ENCODE measurements at regions not wholly inside any gene's neighbourhood (a gene's known extent, or its start where the extent isn't known, plus 50 kb on each side); places are given as distances from the start of the nearest gene placed in this dataset.

DNA sequence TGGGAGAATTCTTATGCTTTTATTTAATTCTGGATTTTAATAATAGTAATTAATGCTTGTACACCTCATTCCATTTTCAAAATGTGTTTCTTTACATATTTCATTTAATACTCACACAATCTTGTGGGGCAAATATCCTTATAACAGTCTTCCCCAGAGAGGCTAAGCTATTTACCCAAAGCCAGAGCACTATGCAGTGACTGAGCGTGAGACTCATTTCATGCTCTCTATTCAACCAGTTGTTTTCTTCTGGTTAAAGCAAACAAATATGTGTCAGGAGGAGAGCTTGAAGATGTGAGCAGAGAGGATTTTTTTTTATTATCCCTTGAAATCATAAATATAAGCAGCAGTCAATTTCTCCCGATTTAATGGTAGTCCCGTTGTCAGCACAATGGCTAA lies 548.3 kb upstream of the TBL1XR1 start:
- H3K27ac ChIP-seq (ENCODE audit: low read depth, low read length): no peak overlapping the region
- H3K4me3 ChIP-seq (ENCODE audit: low read length): no peak overlapping the region
- no peaks in the 10 kb centered on the region for H3K36me3 ChIP-seq (ENCODE audit: control insufficient read depth, insufficient read depth, low read length)
- no peaks in the 10 kb centered on the region for H3K27me3 ChIP-seq (ENCODE audit: control insufficient read depth, insufficient read depth, low read length)
- no peak overlapping the region for H3K9ac ChIP-seq (ENCODE audit: low read length)
- no peaks in the 10 kb centered on the region for H3K4me1 ChIP-seq (ENCODE audit: control insufficient read depth, insufficient read depth, low read length)

DNA sequence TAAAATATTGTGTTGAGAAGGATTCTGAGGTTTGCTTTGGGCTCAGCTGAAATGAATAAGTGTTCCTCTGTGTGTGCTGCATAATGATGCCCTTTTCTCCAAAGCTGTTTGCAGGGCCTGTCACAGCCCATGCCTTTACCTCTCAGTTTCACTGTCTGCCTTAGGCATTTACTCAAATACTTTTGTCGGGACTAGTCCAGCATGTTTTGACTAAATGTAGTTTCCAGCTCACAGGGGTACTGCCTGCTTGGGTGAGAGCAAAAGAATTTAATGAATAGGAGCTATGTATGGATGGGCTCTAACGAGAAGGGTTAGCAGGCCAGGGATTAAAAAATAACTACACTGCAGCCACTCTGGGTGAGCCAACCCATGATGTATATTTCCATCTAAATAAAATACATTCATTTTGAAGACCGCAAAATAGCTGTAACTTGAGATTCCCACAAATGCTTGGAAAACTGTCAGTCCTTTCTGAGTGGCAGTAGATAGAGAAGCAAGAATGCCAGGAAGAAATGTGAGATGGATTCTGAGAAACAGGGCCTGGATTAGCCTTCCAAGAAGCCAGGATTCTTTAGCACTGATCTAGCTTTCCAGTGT lies 549.2 kb upstream of the TBL1XR1 start:
- H3K4me1 ChIP-seq (ENCODE audit: control insufficient read depth, insufficient read depth, low read length): no peaks in the 10 kb centered on the region
- no peaks in the 10 kb centered on the region for H3K36me3 ChIP-seq (ENCODE audit: control insufficient read depth, insufficient read depth, low read length)
- no peak overlapping the region for H3K27ac ChIP-seq (ENCODE audit: low read depth, low read length)
- H3K27me3 ChIP-seq (ENCODE audit: control insufficient read depth, insufficient read depth, low read length): no peaks in the 10 kb centered on the region
- H3K9ac ChIP-seq (ENCODE audit: low read length): no peak overlapping the region
- H3K4me3 ChIP-seq (ENCODE audit: low read length): no peak overlapping the region

DNA sequence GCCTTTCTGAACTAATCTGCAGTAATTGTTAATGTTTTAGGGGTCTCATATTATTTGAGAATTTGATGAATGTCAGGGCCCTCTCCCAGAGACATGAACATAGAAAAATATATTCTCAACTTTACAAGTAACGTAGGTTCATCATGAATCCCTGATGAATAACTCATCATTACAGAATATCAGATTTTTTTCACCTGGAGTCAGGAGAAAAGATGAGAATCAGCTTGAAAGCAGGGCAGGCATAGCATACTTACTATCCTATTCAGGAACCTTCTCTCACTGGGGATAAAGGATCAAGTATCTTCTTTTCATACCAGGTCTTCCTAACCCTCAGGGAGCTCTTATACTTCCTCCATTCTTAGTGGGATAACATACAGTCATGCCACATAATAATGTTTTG lies 552.6 kb upstream of the TBL1XR1 start:
- H3K9ac ChIP-seq (ENCODE audit: low read length): no peak overlapping the region
- no peaks in the 10 kb centered on the region for H3K27me3 ChIP-seq (ENCODE audit: control insufficient read depth, insufficient read depth, low read length)
- no peak overlapping the region for H3K27ac ChIP-seq (ENCODE audit: low read depth, low read length)
- H3K4me1 ChIP-seq (ENCODE audit: control insufficient read depth, insufficient read depth, low read length): no peaks in the 10 kb centered on the region
- no peak overlapping the region for H3K4me3 ChIP-seq (ENCODE audit: low read length)
- H3K36me3 ChIP-seq (ENCODE audit: control insufficient read depth, insufficient read depth, low read length): no peaks in the 10 kb centered on the region

DNA sequence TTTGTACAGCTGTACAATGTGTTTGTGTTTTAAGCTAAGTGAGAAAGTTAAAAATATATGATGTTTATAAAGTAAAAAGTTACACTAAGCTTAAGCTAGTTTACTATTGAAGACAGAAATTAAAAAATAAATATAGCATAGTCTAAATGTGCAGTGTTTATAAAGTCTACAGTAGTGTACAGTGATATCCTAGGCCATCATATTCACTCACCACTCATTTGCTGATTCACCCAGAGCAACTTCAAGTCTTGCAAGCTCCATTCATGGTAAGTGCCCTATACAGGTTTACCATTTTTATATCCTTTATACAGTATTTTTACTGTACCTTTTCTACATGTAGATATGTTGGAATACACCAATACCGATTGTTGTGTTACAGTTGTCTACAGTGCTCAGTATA lies 553.2 kb upstream of the TBL1XR1 start:
- no peaks in the 10 kb centered on the region for H3K36me3 ChIP-seq (ENCODE audit: control insufficient read depth, insufficient read depth, low read length)
- no peak overlapping the region for H3K4me3 ChIP-seq (ENCODE audit: low read length)
- no peaks in the 10 kb centered on the region for H3K27me3 ChIP-seq (ENCODE audit: control insufficient read depth, insufficient read depth, low read length)
- H3K27ac ChIP-seq (ENCODE audit: low read depth, low read length): no peak overlapping the region
- H3K9ac ChIP-seq (ENCODE audit: low read length): no peak overlapping the region
- H3K4me1 ChIP-seq (ENCODE audit: control insufficient read depth, insufficient read depth, low read length): no peaks in the 10 kb centered on the region

DNA sequence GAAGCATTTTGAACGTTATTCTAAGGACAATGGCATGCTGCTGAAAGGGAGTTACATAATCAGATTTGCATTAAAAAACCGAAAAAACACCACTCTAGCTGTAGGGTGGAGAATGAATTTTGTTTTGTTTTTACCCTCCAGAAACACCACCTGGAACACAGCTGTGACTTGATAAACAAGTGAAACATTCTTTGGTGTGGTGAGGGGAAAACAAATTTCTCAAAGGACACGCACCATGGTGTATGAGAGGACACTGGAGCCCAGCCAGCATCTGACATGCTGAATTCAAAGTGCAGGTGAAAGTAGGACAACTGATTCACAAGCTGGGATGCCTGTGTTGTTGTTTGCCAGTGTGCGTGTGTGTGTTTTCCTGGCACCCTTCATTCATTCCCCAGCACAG lies 554.5 kb upstream of the TBL1XR1 start:
- Histone ChIP-seq H3K27me3 (ENCODE audit: control insufficient read depth, insufficient read depth, low read length) (no peaks in the 10 kb centered on the region), H3K36me3 (ENCODE audit: control insufficient read depth, insufficient read depth, low read length) (no peaks in the 10 kb centered on the region), H3K27ac (ENCODE audit: low read depth, low read length) (no peak overlapping the region), H3K4me3 (ENCODE audit: low read length) (no peak overlapping the region), H3K4me1 (ENCODE audit: control insufficient read depth, insufficient read depth, low read length) (no peaks in the 10 kb centered on the region), H3K9ac (ENCODE audit: low read length) (no peak overlapping the region)

DNA sequence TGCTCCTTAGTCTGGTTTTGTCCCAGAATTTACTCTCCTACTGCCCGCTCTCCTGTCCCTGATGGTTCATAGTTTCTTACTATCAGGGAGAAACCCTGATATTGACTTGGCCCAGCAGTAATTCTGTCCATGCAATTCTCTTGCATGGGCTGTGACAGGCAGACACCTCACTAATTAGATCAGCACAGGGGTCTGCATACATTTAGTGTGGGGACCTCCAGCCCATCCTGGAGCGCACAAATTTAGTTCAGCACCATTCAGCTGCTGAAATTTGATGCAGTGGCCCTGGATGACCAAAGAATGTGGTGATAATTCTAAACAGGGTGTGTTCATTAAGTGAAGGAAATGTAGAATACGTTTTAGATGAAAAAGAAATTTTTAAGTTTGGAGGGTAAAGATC lies 555.5 kb upstream of the TBL1XR1 start:
- H3K27ac ChIP-seq (ENCODE audit: low read depth, low read length): no peak overlapping the region
- no peak overlapping the region for H3K4me3 ChIP-seq (ENCODE audit: low read length)
- no peaks in the 10 kb centered on the region for H3K27me3 ChIP-seq (ENCODE audit: control insufficient read depth, insufficient read depth, low read length)
- H3K36me3 ChIP-seq (ENCODE audit: control insufficient read depth, insufficient read depth, low read length): no peaks in the 10 kb centered on the region
- no peak overlapping the region for H3K9ac ChIP-seq (ENCODE audit: low read length)
- H3K4me1 ChIP-seq (ENCODE audit: control insufficient read depth, insufficient read depth, low read length): no peaks in the 10 kb centered on the region

DNA sequence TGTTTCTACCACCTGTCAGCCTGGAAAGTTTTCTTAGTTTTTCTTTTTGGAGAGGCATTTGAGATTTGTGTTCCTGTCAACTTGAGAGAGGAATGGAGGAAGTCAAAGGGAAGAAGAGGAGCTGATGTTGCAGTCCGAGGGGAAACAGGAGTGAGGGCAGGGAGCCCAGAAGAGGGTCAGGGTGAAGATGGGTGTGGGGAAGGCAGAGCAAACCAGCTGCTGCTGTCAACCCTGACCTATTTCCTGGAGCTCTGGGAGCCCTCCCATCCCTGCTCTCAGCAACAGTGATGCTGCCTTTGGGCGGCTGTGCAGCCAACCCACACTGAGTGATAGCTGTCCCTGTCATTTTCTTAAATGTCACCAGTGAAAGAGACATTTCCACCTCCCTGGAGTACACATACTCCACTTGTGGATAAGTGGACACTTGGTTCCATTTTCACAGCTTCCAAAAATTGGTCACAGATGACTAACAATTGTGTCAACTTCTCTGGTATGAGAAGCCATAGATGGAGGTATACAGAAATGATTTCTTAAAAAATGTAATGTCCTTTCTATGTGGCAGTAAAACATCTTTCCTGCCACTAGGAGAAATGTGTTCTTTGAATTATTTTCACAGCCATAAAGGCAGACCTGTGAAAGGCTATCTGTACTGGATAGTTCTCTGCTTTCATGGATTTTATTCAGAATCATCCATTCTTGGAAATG lies 556.3 kb upstream of the TBL1XR1 start:
- Histone ChIP-seq H3K4me3 (ENCODE audit: low read length) (no peak overlapping the region), H3K4me1 (ENCODE audit: control insufficient read depth, insufficient read depth, low read length) (no peaks in the 10 kb centered on the region), H3K27ac (ENCODE audit: low read depth, low read length) (no peak overlapping the region), H3K9ac (ENCODE audit: low read length) (no peak overlapping the region), H3K36me3 (ENCODE audit: control insufficient read depth, insufficient read depth, low read length) (no peaks in the 10 kb centered on the region), H3K27me3 (ENCODE audit: control insufficient read depth, insufficient read depth, low read length) (no peaks in the 10 kb centered on the region)

DNA sequence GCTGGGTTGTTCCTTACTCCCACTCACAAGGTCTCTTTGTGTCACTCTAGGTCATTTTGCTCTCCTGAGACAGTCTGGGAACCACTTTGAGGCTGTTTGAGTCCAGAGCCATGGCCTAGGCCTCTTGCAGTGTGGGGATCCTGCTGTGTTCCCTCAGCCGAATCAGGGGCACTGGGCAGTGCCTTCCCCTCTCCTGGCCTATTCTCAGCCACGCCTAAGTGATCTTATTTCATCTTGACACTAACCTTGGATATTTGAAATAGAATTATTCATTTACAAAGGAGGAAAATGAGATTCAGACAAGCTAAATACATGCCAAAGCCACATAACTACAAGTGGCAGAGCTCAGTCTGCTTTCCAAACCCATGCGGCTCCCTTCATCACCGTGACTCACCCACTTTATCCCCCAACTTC lies 557.2 kb upstream of the TBL1XR1 start:
- H3K4me3 ChIP-seq (ENCODE audit: low read length): no peak overlapping the region
- H3K36me3 ChIP-seq (ENCODE audit: control insufficient read depth, insufficient read depth, low read length): no peaks in the 10 kb centered on the region
- no peaks in the 10 kb centered on the region for H3K4me1 ChIP-seq (ENCODE audit: control insufficient read depth, insufficient read depth, low read length)
- no peak overlapping the region for H3K27ac ChIP-seq (ENCODE audit: low read depth, low read length)
- H3K9ac ChIP-seq (ENCODE audit: low read length): no peak overlapping the region
- H3K27me3 ChIP-seq (ENCODE audit: control insufficient read depth, insufficient read depth, low read length): no peaks in the 10 kb centered on the region

DNA sequence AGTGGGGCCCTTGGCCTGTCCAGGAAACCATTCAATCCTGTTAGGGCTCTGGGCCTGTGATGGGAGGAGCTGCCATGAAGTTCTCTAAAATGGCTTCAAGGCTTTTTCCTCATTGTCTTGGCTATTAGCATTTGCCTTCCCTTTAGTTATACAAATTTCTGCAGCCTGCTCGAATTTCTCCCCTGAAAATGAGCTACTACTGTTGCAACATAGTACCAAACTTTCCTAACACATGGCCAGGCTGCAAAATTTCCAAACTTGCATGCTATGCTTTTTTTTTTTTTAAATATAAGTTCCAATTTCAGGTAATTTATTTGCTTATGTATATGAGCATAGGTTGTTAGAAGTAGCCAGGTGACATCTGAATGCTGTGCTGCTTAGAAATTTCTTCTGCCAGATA lies 560.8 kb upstream of the TBL1XR1 start:
- H3K36me3 ChIP-seq (ENCODE audit: control insufficient read depth, insufficient read depth, low read length): no peaks in the 10 kb centered on the region
- no peak overlapping the region for H3K27ac ChIP-seq (ENCODE audit: low read depth, low read length)
- H3K9ac ChIP-seq (ENCODE audit: low read length): no peak overlapping the region
- H3K4me1 ChIP-seq (ENCODE audit: control insufficient read depth, insufficient read depth, low read length): no peaks in the 10 kb centered on the region
- H3K27me3 ChIP-seq (ENCODE audit: control insufficient read depth, insufficient read depth, low read length): no peaks in the 10 kb centered on the region
- H3K4me3 ChIP-seq (ENCODE audit: low read length): no peak overlapping the region

DNA sequence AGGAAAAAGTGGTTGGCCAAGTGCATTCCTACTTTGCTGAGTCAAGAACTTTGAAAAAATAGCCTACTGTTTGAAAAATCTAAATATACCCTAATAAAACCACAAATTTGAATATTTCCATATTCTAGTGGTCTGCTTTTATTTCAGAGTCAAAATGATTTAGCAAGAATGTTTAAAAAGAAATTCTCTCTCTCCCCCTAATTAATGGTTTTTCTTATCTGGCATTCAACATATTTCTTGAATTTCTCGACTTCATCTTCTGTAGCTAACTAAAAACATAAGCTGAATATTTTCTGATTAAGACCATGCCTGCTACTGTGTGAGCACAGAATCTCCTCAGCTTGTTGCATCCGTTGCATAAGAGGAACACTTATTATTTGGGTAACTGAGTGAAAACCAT lies 563.5 kb upstream of the TBL1XR1 start:
- no peak overlapping the region for H3K9ac ChIP-seq (ENCODE audit: low read length)
- no peaks in the 10 kb centered on the region for H3K27me3 ChIP-seq (ENCODE audit: control insufficient read depth, insufficient read depth, low read length)
- H3K4me3 ChIP-seq (ENCODE audit: low read length): no peak overlapping the region
- H3K27ac ChIP-seq (ENCODE audit: low read depth, low read length): no peak overlapping the region
- H3K36me3 ChIP-seq (ENCODE audit: control insufficient read depth, insufficient read depth, low read length): no peaks in the 10 kb centered on the region
- H3K4me1 ChIP-seq (ENCODE audit: control insufficient read depth, insufficient read depth, low read length): peaks cover 12% of the 10 kb centered on the region

DNA sequence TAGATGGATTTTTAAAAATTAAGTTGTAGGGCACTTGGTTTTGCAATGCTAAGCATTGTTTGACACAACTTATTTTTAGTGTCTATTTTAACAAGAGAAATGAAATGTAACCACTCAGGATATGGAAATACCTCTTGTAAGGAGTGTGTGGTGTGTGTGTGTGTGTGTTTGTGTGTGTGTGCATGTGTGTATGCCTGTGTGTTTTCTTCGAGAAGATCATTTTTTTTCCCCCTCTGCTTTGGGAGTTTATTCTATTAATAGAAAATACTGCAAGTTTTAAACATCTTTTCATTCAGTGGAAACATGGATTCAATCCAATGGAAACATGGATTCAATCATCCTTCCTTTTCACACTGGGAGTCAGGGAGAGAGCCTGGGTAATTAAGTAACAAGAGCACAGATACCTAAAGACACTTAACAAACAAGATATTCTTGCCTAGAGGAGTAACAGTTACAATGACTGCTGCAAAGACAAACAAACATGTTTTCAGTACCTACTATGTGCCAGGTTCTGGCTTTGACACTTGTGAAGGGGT lies 567.2 kb upstream of the TBL1XR1 start:
- no peaks in the 10 kb centered on the region for H3K36me3 ChIP-seq (ENCODE audit: control insufficient read depth, insufficient read depth, low read length)
- no peak overlapping the region for H3K9ac ChIP-seq (ENCODE audit: low read length)
- H3K27ac ChIP-seq (ENCODE audit: low read depth, low read length): peak overlapping the region; percentile 38
- H3K27me3 ChIP-seq (ENCODE audit: control insufficient read depth, insufficient read depth, low read length): no peaks in the 10 kb centered on the region
- peaks cover 12% of the 10 kb centered on the region for H3K4me1 ChIP-seq (ENCODE audit: control insufficient read depth, insufficient read depth, low read length)
- H3K4me3 ChIP-seq (ENCODE audit: low read length): no peak overlapping the region

DNA sequence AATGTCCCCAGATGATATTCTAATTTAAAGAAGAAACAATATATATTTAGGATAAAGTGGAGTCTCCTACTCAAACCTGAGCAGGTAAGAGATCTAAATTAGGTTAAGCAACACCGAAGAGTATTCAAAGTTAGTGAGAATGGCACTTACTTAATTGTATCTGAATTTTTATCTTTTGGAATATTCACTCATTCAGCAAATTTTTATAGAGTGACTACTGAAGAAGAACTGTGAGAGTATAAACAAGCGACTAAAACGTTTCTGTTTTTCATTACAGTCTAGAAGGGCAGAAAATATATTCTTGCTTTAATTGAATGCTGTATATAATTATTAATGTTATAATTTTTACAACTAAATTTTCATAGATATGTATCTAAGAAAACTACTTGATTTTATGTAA lies 567.7 kb upstream of the TBL1XR1 start:
- Histone ChIP-seq H3K27me3 (ENCODE audit: control insufficient read depth, insufficient read depth, low read length) (no peaks in the 10 kb centered on the region), H3K4me3 (ENCODE audit: low read length) (no peak overlapping the region), H3K9ac (ENCODE audit: low read length) (no peak overlapping the region), H3K36me3 (ENCODE audit: control insufficient read depth, insufficient read depth, low read length) (no peaks in the 10 kb centered on the region), H3K27ac (ENCODE audit: low read depth, low read length) (no peak overlapping the region), H3K4me1 (ENCODE audit: control insufficient read depth, insufficient read depth, low read length) (peaks cover 12% of the 10 kb centered on the region)

Data from rectal smooth muscle tissue (tissue), 1 donor.